Thyroid gland (tissue), 4 donors: ENCODE measurements at regions not wholly inside any gene's neighbourhood (a gene's known extent, or its start where the extent isn't known, plus 50 kb on each side); places are given as distances from the start of the nearest gene placed in this dataset.

ENCODE experiments used
- CTCF ChIP-seq, 6 experiments: fragments of 200-600 bp in 3 of 6; fragments of 450-650 bp in 3 of 6; sonication (generic) in 3 of 6; IDR thresholded peaks; one replicate each; pipeline ENCODE4 v1.5.1; 2016 to 2019; ENCODE audit warnings: antibody characterized with exemption in 6 of 6, mild to moderate bottlenecking in 2 of 6, inconsistent platforms in 1 of 6, moderate library complexity in 1 of 6
- POLR2A ChIP-seq, 2 donors: fragments of 450-650 bp; IDR thresholded peaks; one replicate each; pipeline ENCODE4 v1.6.1; 2017; ENCODE audit warnings: antibody characterized with exemption in 2 of 2, mild to moderate bottlenecking in 2 of 2, moderate library complexity in 1 of 2

- no peak for TF ChIP-seq CTCF (IDR thresholded peaks at IDR 0.05)
- no peak for TF ChIP-seq POLR2A (IDR thresholded peaks at IDR 0.05)
Observed at GRCh38 chr1:57506941-57507340, 83.1 kb upstream of the DAB1 start.
